WTC11 (cell line): ENCODE measurements at regions not wholly inside any gene's neighbourhood (a gene's known extent, or its start where the extent isn't known, plus 50 kb on each side); places are given as distances from the start of the nearest gene placed in this dataset.

Source experiments
- IRF2 ChIP-seq: sonication (generic); formaldehyde crosslinking; IDR thresholded peaks from 2 replicates; pipeline ENCODE4 v1.8.0; 2022; ENCODE audit warnings: low read depth, missing genetic modification reagents, borderline replicate concordance
- ZNF232 ChIP-seq: sonication (generic); formaldehyde crosslinking; IDR thresholded peaks from 2 replicates; pipeline ENCODE4 v1.8.0; 2022; ENCODE audit warnings: mild to moderate bottlenecking, missing genetic modification reagents
- TF ChIP-seq, protein P1 (sequence below): fragments of 200-600 bp; IDR thresholded peaks from 2 replicates; pipeline ENCODE4 v1.8.0; 2022; ENCODE audit warnings: antibody characterized with exemption
- TF ChIP-seq, protein P2 (sequence below): sonication (generic); formaldehyde crosslinking; IDR thresholded peaks from 2 replicates; pipeline ENCODE4 v1.8.1; 2023; ENCODE audit warnings: mild to moderate bottlenecking, moderate library complexity, missing genetic modification reagents

DNA sequence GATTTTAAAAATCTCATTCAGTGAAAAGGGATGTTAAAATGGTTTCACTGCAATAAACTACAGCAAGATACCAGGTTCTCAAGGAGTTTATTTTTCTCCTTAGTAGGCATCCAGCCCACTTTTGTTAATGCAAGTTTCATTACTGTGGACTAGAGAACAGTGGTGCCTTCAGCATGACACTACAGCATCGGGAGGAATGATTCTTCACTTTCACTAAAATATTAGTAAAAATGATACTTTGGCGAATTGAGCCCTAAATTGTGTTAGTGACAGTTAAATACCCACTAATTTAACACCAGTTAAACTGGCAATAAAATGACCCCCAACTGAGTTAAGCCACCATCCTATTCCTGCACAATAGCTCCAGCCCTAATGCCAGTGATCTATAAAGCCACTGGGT lies 152.2 kb upstream of the MPDZ start:
- TF ChIP-seq, protein P1, sequence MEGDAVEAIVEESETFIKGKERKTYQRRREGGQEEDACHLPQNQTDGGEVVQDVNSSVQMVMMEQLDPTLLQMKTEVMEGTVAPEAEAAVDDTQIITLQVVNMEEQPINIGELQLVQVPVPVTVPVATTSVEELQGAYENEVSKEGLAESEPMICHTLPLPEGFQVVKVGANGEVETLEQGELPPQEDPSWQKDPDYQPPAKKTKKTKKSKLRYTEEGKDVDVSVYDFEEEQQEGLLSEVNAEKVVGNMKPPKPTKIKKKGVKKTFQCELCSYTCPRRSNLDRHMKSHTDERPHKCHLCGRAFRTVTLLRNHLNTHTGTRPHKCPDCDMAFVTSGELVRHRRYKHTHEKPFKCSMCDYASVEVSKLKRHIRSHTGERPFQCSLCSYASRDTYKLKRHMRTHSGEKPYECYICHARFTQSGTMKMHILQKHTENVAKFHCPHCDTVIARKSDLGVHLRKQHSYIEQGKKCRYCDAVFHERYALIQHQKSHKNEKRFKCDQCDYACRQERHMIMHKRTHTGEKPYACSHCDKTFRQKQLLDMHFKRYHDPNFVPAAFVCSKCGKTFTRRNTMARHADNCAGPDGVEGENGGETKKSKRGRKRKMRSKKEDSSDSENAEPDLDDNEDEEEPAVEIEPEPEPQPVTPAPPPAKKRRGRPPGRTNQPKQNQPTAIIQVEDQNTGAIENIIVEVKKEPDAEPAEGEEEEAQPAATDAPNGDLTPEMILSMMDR, result no peak
- TF ChIP-seq IRF2 (CRISPR knock-in tag), result no peak
- TF ChIP-seq, protein P2, sequence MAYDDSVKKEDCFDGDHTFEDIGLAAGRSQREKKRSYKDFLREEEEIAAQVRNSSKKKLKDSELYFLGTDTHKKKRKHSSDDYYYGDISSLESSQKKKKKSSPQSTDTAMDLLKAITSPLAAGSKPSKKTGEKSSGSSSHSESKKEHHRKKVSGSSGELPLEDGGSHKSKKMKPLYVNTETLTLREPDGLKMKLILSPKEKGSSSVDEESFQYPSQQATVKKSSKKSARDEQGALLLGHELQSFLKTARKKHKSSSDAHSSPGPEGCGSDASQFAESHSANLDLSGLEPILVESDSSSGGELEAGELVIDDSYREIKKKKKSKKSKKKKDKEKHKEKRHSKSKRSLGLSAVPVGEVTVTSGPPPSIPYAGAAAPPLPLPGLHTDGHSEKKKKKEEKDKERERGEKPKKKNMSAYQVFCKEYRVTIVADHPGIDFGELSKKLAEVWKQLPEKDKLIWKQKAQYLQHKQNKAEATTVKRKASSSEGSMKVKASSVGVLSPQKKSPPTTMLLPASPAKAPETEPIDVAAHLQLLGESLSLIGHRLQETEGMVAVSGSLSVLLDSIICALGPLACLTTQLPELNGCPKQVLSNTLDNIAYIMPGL (CRISPR knock-in tag), result no peak
- TF ChIP-seq ZNF232 (CRISPR knock-in tag), result no peak
